IMR-90 (cell line): ENCODE measurements at regions not wholly inside any gene's neighbourhood (a gene's known extent, or its start where the extent isn't known, plus 50 kb on each side); places are given as distances from the start of the nearest gene placed in this dataset.

Source experiments
- ATAC-seq: fragments of 200-7000 bp; cut with Tn5 transposase; 2 replicates; pipeline ENCODE4 v1.9.1; 2020; ENCODE audit warnings: low read depth, mild to moderate bottlenecking, moderate library complexity
- BruUV-seq: library from RNA; stranded (reverse); fragments of 400-500 nt; replicated peaks from 2 replicates; lab custom pipeline; 2021; lab: Mats Ljungman, UMichigan
- CTCF ChIA-PET: fragments of 300-600 bp; formaldehyde crosslinking; extraction: SDS; loops from one replicate; lab custom pipeline; 2021; ENCODE audit warnings: antibody characterized with exemption; lab: Yijun Ruan, JAX
- POLR2A ChIA-PET: fragments of 300-600 bp; sonication (Branson Sonifier 250); formaldehyde crosslinking; loops from one replicate; lab custom pipeline; 2022; ENCODE audit warnings: antibody characterized with exemption; ENCODE audit not compliant: unreplicated experiment; lab: Charles Lee
- DNase-seq: peaks from one replicate; pipeline ENCODE4 v3.0.0; 2013
- H2AFZ ChIP-seq: replicated peaks from 2 replicates; pipeline ENCODE3; 2013; ENCODE audit warnings: low read length, mild to moderate bottlenecking; ENCODE audit not compliant: poor library complexity
- H2AK5ac ChIP-seq: 2 replicates; pipeline ENCODE4 v1.6.1; 2013; ENCODE audit warnings: low read depth, low read length, inconsistent platforms
- H2AK9ac ChIP-seq: replicated peaks from 2 replicates; pipeline ENCODE3; 2013; ENCODE audit warnings: mild to moderate bottlenecking, low read depth, low read length, moderate library complexity; ENCODE audit not compliant: poor library complexity
- H2BK120ac ChIP-seq: 2 replicates; pipeline ENCODE4 v1.6.1; 2013; ENCODE audit warnings: low read depth, low read length, inconsistent platforms
- H2BK15ac ChIP-seq: 3 replicates; pipeline ENCODE4 v1.6.1; 2013; ENCODE audit warnings: low read depth, low read length, inconsistent platforms
- H2BK20ac ChIP-seq: 2 replicates; pipeline ENCODE4 v1.6.1; 2013; ENCODE audit warnings: low read depth, mild to moderate bottlenecking, inconsistent platforms, low read length, moderate library complexity
- H2BK5ac ChIP-seq: 2 replicates; pipeline ENCODE4 v1.6.1; 2013; ENCODE audit warnings: mild to moderate bottlenecking, low read depth, low read length, inconsistent platforms; ENCODE audit not compliant: poor library complexity, severe bottlenecking
- H3K14ac ChIP-seq: replicated peaks from 2 replicates; pipeline ENCODE4 v1.6.1; 2013; ENCODE audit warnings: low read depth, low read length, inconsistent platforms
- H3K18ac ChIP-seq: 2 replicates; pipeline ENCODE4 v1.6.1; 2013; ENCODE audit warnings: low read depth, low read length, control low read depth
- H3K23ac ChIP-seq: 2 replicates; pipeline ENCODE4 v1.6.1; 2013; ENCODE audit warnings: low read depth, low read length, inconsistent platforms
- H3K27ac ChIP-seq: 2 replicates; pipeline ENCODE4 v1.5.1; 2013; ENCODE audit warnings: mild to moderate bottlenecking, control low read depth, low read length; ENCODE audit not compliant: insufficient read depth
- H3K27me3 ChIP-seq: 2 replicates; pipeline ENCODE4 v1.6.1; 2013; ENCODE audit warnings: low read length; ENCODE audit not compliant: control insufficient read depth, insufficient read depth
- H3K36me3 ChIP-seq: 2 replicates; pipeline ENCODE4 v1.6.1; 2013; ENCODE audit warnings: low read length, mixed read lengths; ENCODE audit not compliant: control insufficient read depth, insufficient read depth
- H3K4ac ChIP-seq: 2 replicates; pipeline ENCODE4 v1.6.1; 2013; ENCODE audit warnings: low read depth, low read length, inconsistent platforms
- H3K4me1 ChIP-seq: 2 replicates; pipeline ENCODE4 v1.6.1; 2013; ENCODE audit warnings: low read length, mixed read lengths; ENCODE audit not compliant: control insufficient read depth, insufficient read depth
- H3K4me2 ChIP-seq: 2 replicates; pipeline ENCODE4 v1.6.1; 2013; ENCODE audit warnings: low read depth, mild to moderate bottlenecking, control low read depth, low read length, moderate library complexity
- H3K4me3 ChIP-seq: 2 replicates; pipeline ENCODE4 v1.5.1; 2013; ENCODE audit warnings: low read depth, mild to moderate bottlenecking, control low read depth, low read length, moderate library complexity; ENCODE audit not compliant: insufficient read depth
- H3K56ac ChIP-seq: 2 replicates; pipeline ENCODE4 v1.6.1; 2013; ENCODE audit warnings: low read length, inconsistent platforms; ENCODE audit not compliant: insufficient read depth; ENCODE audit errors: extremely low read depth
- H3K79me1 ChIP-seq, 2 experiments: 2 replicates each; pipeline ENCODE4 v1.6.1; 2013; ENCODE audit warnings: low read length in 2 of 2, inconsistent platforms in 1 of 2, low read depth in 1 of 2
- H3K9ac ChIP-seq: 2 replicates; pipeline ENCODE4 v1.6.1; 2013; ENCODE audit warnings: low read depth, low read length, control low read depth
- H3K9me1 ChIP-seq: 2 replicates; pipeline ENCODE4 v1.6.1; 2013; ENCODE audit warnings: low read length, inconsistent platforms; ENCODE audit not compliant: insufficient read depth
- H3K9me3 ChIP-seq: 2 replicates; pipeline ENCODE4 v1.6.1; 2013; ENCODE audit warnings: low read length; ENCODE audit not compliant: control insufficient read depth, insufficient read depth
- H4K20me1 ChIP-seq: 2 replicates; pipeline ENCODE4 v1.6.1; 2013; ENCODE audit warnings: low read length, inconsistent platforms; ENCODE audit not compliant: insufficient read depth
- H4K5ac ChIP-seq: 2 replicates; pipeline ENCODE4 v1.6.1; 2013; ENCODE audit warnings: mild to moderate bottlenecking, low read depth, low read length, control low read depth
- H4K8ac ChIP-seq, 2 experiments: 2 replicates each; pipeline ENCODE4 v1.6.1; 2013; ENCODE audit warnings: low read depth in 2 of 2, low read length in 2 of 2, control low read depth in 1 of 2, inconsistent platforms in 1 of 2
- H4K91ac ChIP-seq: 2 replicates; pipeline ENCODE4 v1.6.1; 2013; ENCODE audit warnings: low read depth, low read length, inconsistent platforms; ENCODE audit not compliant: insufficient read depth
- CEBPB ChIP-seq: IDR thresholded peaks from 2 replicates; pipeline ENCODE4 v1.6.1; 2012; ENCODE audit warnings: low read depth, low read length, improper control_type of control experiment
- POLR2A ChIP-seq: IDR thresholded peaks from 2 replicates; pipeline ENCODE4 v1.6.1; 2012; ENCODE audit warnings: mild to moderate bottlenecking, low read depth, low read length
- RFX5 ChIP-seq: IDR thresholded peaks from 2 replicates; pipeline ENCODE4 v1.8.0; 2012; ENCODE audit warnings: low read depth, mild to moderate bottlenecking, low read length, moderate library complexity
- SMC3 ChIP-seq: fragments of 150-350 bp; IDR thresholded peaks from 2 replicates; pipeline ENCODE4 v1.6.1; 2016; ENCODE audit warnings: low read depth, mild to moderate bottlenecking, antibody characterized with exemption, low read length, moderate library complexity
- WGBS, 2 experiments: methylation state at CpG; one replicate each; pipeline versions ENCODE4 v1.1.5 to v1.1.7; 2013; ENCODE audit warnings: missing lambda C conversion rate in 2 of 2; ENCODE audit not compliant: insufficient read length in 1 of 2; ENCODE audit errors: extremely low coverage in 2 of 2; 5-methylcytosine and 5-hydroxymethylcytosine counted together
- dilution Hi-C: fragments of 300-500 bp; cut with HindIII; formaldehyde crosslinking; loops from one replicate; pipeline ENCODE4 v1.14.3; 2018; ENCODE audit warnings: low sequenced_read_pairs; ENCODE audit not compliant: unreplicated experiment
- in situ Hi-C: fragments of 300-500 bp; cut with MboI; formaldehyde crosslinking; loops from 3 replicates; pipeline ENCODE4 v1.14.3; 2019; ENCODE audit warnings: low sequenced_read_pairs, inconsistent platforms, mixed read lengths
- intact Hi-C: fragments of 100-400 bp; cut with micrococcal nuclease; formaldehyde crosslinking; loops from 2 replicates; pipeline ENCODE4 v1.10.0; 2022

GRCh38 chr11:39461066-39461465 lies 1998.4 kb downstream of the LRRC4C start:
- no peak overlapping the region for H4K8ac ChIP-seq
- no CpG with 5 or more reads among the region's 1 CpG for WGBS, 2 experiments

More at GRCh38 chr11:39461066-39461465, 1998.4 kb downstream of the LRRC4C start:
- TF ChIP-seq SMC3 = no peak
- TF ChIP-seq CEBPB = no peak
- no peak for TF ChIP-seq POLR2A
- TF ChIP-seq RFX5 = no peak
- Histone ChIP-seq H3K4ac (no peak overlapping the region), H3K9me3 (0 out of 2 replicates have a peak, but pooled peaks cover 2% of the 10 kb centered on the region), H3K79me1 (no peaks in the 10 kb centered on the region), H3K36me3 (no peaks in the 10 kb centered on the region), H2BK5ac (no peak overlapping the region), H3K56ac (no peak overlapping the region), H3K4me1 (no peaks in the 10 kb centered on the region), H3K27ac (no peak overlapping the region), H3K4me2 (no peak overlapping the region), H2BK15ac (no peak overlapping the region), H3K9ac (no peak overlapping the region), H2AK5ac (no peak overlapping the region), H2AFZ (no peak overlapping the region), H4K91ac (no peak overlapping the region), H2AK9ac (no peak overlapping the region), H4K5ac (no peak overlapping the region), H3K14ac (no peak overlapping the region), H4K20me1 (no peaks in the 10 kb centered on the region), H3K18ac (no peak overlapping the region), H3K27me3 (no peaks in the 10 kb centered on the region), H3K4me3 (no peak overlapping the region), H3K9me1 (no peaks in the 10 kb centered on the region), H3K23ac (no peak overlapping the region), H2BK20ac (no peak overlapping the region), H2BK120ac (no peak overlapping the region)
- DNase-seq (no peak), ATAC-seq (no peak)
- in situ Hi-C loops = no loop called here
- no TSS peak for BruUV-seq
- dilution Hi-C loops = no loop called here
- intact Hi-C loops = no loop called here
- POLR2A ChIA-PET = no interaction called here
- CTCF ChIA-PET = interaction anchor here (0.6 kb wide), 1 partner anchor 1422 kb away, joined by 5 read pairs; no protein-coding TSS in a partner anchor
